Neural progenitor cell (in vitro differentiated cells): ENCODE measurements at regions not wholly inside any gene's neighbourhood (a gene's known extent, or its start where the extent isn't known, plus 50 kb on each side); places are given as distances from the start of the nearest gene placed in this dataset.

Source experiments
- DNase-seq: peaks from one replicate; pipeline ENCODE4 v3.0.0-alpha.2; 2016; ENCODE audit warnings: low spot score
- H2AFZ ChIP-seq: fragments of 200-600 bp; sonication (generic); replicated peaks from 2 replicates; pipeline ENCODE4 v1.6.1; 2016; ENCODE audit warnings: antibody characterized with exemption
- H3F3A ChIP-seq: fragments of 200-600 bp; sonication (generic); 2 replicates; pipeline ENCODE4 v1.6.1; 2016; ENCODE audit warnings: antibody characterized with exemption, low read depth
- H3K27ac ChIP-seq: fragments of 200-600 bp; sonication (generic); 2 replicates; pipeline ENCODE4 v1.5.1; 2016; ENCODE audit warnings: mild to moderate bottlenecking
- H3K27me3 ChIP-seq: fragments of 200-600 bp; sonication (generic); 2 replicates; pipeline ENCODE4 v1.6.1; 2016; ENCODE audit warnings: mild to moderate bottlenecking, moderate library complexity
- H3K36me3 ChIP-seq: fragments of 200-600 bp; sonication (generic); 2 replicates; pipeline ENCODE4 v1.5.1; 2016
- H3K4me1 ChIP-seq: fragments of 200-600 bp; sonication (generic); 2 replicates; pipeline ENCODE4 v1.6.1; 2016; ENCODE audit warnings: mixed run types
- H3K4me2 ChIP-seq: fragments of 200-600 bp; sonication (generic); 2 replicates; pipeline ENCODE4 v1.6.1; 2016
- H3K4me3 ChIP-seq: fragments of 200-600 bp; sonication (generic); 2 replicates; pipeline ENCODE4 v1.5.1; 2016
- H3K79me2 ChIP-seq: fragments of 200-600 bp; sonication (generic); 2 replicates; pipeline ENCODE4 v1.6.1; 2016; ENCODE audit warnings: low read depth
- H3K9ac ChIP-seq: fragments of 200-600 bp; sonication (generic); 2 replicates; pipeline ENCODE4 v1.6.1; 2016
- H3K9me3 ChIP-seq: fragments of 200-600 bp; sonication (generic); 2 replicates; pipeline ENCODE4 v1.5.1; 2016; ENCODE audit warnings: low read depth
- H4K20me1 ChIP-seq: fragments of 200-600 bp; sonication (generic); 2 replicates; pipeline ENCODE4 v1.6.1; 2016; ENCODE audit warnings: low read depth
- H3K27ac Mint-ChIP-seq: 3 replicates; pipeline ENCODE4 v1.8.0; 2021; ENCODE audit warnings: mixed read lengths
- H3K27me3 Mint-ChIP-seq: 2 replicates; pipeline ENCODE4 v1.8.0; 2022; ENCODE audit warnings: low read depth, mild to moderate bottlenecking, inconsistent platforms, moderate library complexity, mixed read lengths; ENCODE audit not compliant: insufficient read depth
- H3K36me3 Mint-ChIP-seq: 3 replicates; pipeline ENCODE4 v1.8.0; 2021; ENCODE audit warnings: mixed read lengths
- H3K4me1 Mint-ChIP-seq: 3 replicates; pipeline ENCODE4 v1.8.0; 2021; ENCODE audit warnings: mixed read lengths
- H3K4me3 Mint-ChIP-seq: 3 replicates; pipeline ENCODE4 v1.8.0; 2021; ENCODE audit warnings: mild to moderate bottlenecking, moderate library complexity, mixed read lengths
- H3K9me3 Mint-ChIP-seq: 3 replicates; pipeline ENCODE4 v1.8.0; 2020; ENCODE audit warnings: mixed read lengths
- EZH2 ChIP-seq: fragments of 200-600 bp; sonication (generic); IDR thresholded peaks from 2 replicates; pipeline ENCODE4 v1.6.1; 2017; ENCODE audit warnings: antibody characterized with exemption, mild to moderate bottlenecking, moderate library complexity
- EZH2phosphoT487 ChIP-seq: fragments of 200-600 bp; sonication (generic); IDR thresholded peaks from 2 replicates; pipeline ENCODE4 v1.6.1; 2017; ENCODE audit warnings: antibody characterized with exemption
- TF ChIP-seq, protein P1 (sequence below): fragments of 200-600 bp; sonication (generic); IDR thresholded peaks from 2 replicates; pipeline ENCODE4 v1.5.1; 2017; ENCODE audit warnings: antibody characterized with exemption, mild to moderate bottlenecking

DNA sequence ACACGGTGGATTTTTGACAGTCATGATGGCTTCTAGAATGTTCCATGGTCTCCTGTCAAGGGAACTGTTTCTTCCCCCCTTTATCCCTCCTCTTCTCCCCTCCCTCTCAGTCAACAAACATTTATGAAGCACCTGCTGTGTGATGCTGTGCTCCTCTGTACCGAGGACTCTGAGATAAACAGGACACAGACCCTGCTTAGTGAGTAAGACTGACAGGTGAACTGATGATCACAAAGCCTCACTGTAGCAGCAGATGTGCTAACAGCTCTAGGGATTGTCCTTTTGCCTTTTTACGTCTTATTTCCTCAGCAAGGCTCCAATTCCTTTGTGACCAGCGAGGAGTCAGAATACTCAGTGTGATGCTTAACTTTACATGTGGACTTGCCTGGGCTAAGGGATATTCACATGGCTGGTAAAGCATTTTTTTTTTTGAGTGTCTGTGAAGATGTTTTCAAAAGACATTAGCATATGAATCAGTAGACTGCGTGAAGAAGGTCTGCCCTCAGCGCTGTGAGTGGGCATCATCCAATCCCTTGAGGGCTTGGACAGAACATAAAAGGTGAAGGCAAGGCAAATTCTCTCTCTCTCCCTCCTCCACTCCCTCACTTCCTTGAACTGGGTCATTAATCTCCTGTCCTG is 170.1 kb downstream of the ADRA2A start:
- Histone ChIP-seq H3K27ac (no peak overlapping the region), H3K79me2 (no peaks in the 10 kb centered on the region), H3F3A (peaks cover 5% of the 10 kb centered on the region), H3K9me3 (no peaks in the 10 kb centered on the region), H3K4me1 (peaks cover 6% of the 10 kb centered on the region), H3K9ac (no peak overlapping the region), H2AFZ (no peak overlapping the region), H3K4me3 (no peak overlapping the region), H4K20me1 (no peaks in the 10 kb centered on the region), H3K27me3 (no peaks in the 10 kb centered on the region), H3K36me3 (no peaks in the 10 kb centered on the region), H3K4me2 (peak overlapping the region; percentile 23)
- Mint-ChIP-seq H3K9me3 (no peaks in the 10 kb centered on the region), H3K4me3 (no peak overlapping the region), H3K27me3 (no peaks in the 10 kb centered on the region), H3K4me1 (peaks cover 16% of the 10 kb centered on the region), H3K36me3 (no peaks in the 10 kb centered on the region), H3K27ac (no peak overlapping the region)
- DNase-seq, result no peak
- TF ChIP-seq EZH2 (no peak), EZH2phosphoT487 (no peak)
- TF ChIP-seq, protein P1, sequence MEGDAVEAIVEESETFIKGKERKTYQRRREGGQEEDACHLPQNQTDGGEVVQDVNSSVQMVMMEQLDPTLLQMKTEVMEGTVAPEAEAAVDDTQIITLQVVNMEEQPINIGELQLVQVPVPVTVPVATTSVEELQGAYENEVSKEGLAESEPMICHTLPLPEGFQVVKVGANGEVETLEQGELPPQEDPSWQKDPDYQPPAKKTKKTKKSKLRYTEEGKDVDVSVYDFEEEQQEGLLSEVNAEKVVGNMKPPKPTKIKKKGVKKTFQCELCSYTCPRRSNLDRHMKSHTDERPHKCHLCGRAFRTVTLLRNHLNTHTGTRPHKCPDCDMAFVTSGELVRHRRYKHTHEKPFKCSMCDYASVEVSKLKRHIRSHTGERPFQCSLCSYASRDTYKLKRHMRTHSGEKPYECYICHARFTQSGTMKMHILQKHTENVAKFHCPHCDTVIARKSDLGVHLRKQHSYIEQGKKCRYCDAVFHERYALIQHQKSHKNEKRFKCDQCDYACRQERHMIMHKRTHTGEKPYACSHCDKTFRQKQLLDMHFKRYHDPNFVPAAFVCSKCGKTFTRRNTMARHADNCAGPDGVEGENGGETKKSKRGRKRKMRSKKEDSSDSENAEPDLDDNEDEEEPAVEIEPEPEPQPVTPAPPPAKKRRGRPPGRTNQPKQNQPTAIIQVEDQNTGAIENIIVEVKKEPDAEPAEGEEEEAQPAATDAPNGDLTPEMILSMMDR, result no peak

DNA sequence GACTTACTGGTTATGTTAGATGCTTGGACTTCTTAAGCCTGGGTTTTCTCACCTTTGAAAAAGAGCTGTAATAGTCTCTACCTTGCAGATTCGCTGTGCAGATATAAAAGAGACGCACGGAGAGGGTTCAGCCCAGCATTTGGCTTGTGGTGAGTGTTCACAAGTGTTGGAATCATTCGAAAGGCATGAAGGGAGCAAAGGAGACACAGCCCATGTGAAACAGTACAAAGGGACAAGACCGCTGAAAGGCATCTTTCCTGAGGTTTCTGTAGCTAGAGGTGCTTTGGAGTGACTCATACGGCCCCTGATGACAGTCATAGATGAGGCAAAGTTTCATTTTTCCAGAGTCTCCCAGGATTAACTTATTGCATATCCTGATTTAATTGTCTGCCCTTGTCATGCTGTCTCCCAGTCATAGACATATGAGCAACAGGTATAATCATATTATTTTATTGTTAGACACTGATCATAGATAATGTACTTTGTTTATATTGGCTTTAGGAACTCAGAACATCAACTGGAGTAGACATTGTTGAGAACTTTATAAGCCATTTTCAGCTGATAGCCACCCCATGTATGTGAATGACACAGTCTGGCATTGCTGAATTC is 171.1 kb downstream of the ADRA2A start:
- no peak overlapping the region for H3K4me2 ChIP-seq
- H3K27ac ChIP-seq, result no peak overlapping the region
- no peaks in the 10 kb centered on the region for H3K36me3 ChIP-seq
- no peak overlapping the region for H3K27ac Mint-ChIP-seq
- H3K9me3 ChIP-seq, result no peaks in the 10 kb centered on the region
- no peak overlapping the region for H3K9ac ChIP-seq
- no peak overlapping the region for H3K4me3 ChIP-seq
- no peaks in the 10 kb centered on the region for H3K36me3 Mint-ChIP-seq
- H3F3A ChIP-seq, result peaks cover 3% of the 10 kb centered on the region
- H3K4me1 Mint-ChIP-seq, result peaks cover 16% of the 10 kb centered on the region
- no peaks in the 10 kb centered on the region for H3K9me3 Mint-ChIP-seq
- peaks cover 6% of the 10 kb centered on the region for H3K4me1 ChIP-seq
- H2AFZ ChIP-seq, result no peak overlapping the region
- no peaks in the 10 kb centered on the region for H4K20me1 ChIP-seq
- H3K27me3 ChIP-seq, result no peaks in the 10 kb centered on the region
- TF ChIP-seq, protein P1, result no peak
- no peak for TF ChIP-seq EZH2
- no peak for TF ChIP-seq EZH2phosphoT487
- DNase-seq, result no peak
- H3K4me3 Mint-ChIP-seq, result no peak overlapping the region
- no peaks in the 10 kb centered on the region for H3K79me2 ChIP-seq
- no peaks in the 10 kb centered on the region for H3K27me3 Mint-ChIP-seq

DNA sequence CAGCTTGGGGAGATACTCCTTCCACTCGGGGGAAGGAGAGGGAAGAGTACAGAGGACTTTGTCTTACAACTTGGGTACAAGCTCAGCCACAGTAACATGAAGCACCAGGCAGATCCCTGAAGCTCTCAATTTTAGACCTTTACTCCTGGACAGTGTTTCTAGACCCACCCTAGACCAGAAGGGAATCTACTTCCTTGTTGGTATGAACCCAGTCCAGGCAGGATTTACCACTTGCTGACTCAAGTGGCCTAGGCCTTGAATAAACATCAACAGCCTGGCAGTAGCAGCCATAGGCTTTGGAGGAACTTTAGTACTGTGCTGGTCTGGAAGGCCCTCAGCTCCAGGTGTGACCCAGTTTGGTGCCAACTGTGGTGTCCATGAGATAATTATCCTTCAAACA is 173.1 kb downstream of the ADRA2A start:
- no peaks in the 10 kb centered on the region for H3K79me2 ChIP-seq
- no peaks in the 10 kb centered on the region for H4K20me1 ChIP-seq
- H3K4me3 ChIP-seq, result no peak overlapping the region
- H3K4me3 Mint-ChIP-seq, result no peak overlapping the region
- H3K36me3 Mint-ChIP-seq, result no peaks in the 10 kb centered on the region
- no peaks in the 10 kb centered on the region for H3K36me3 ChIP-seq
- no peaks in the 10 kb centered on the region for H3K9me3 ChIP-seq
- H3K27ac ChIP-seq, result no peak overlapping the region
- no peaks in the 10 kb centered on the region for H3K27me3 ChIP-seq
- DNase-seq, result no peak
- H3K9me3 Mint-ChIP-seq, result no peaks in the 10 kb centered on the region
- TF ChIP-seq, protein P1, result no peak
- TF ChIP-seq EZH2, result no peak
- H2AFZ ChIP-seq, result no peak overlapping the region
- H3K4me1 Mint-ChIP-seq, result peaks cover 16% of the 10 kb centered on the region
- H3K27ac Mint-ChIP-seq, result no peak overlapping the region
- no peaks in the 10 kb centered on the region for H3F3A ChIP-seq
- H3K9ac ChIP-seq, result no peak overlapping the region
- H3K4me1 ChIP-seq, result peaks cover 6% of the 10 kb centered on the region
- H3K27me3 Mint-ChIP-seq, result no peaks in the 10 kb centered on the region
- H3K4me2 ChIP-seq, result no peak overlapping the region
